Neural cell (in vitro differentiated cells): ENCODE measurements at regions not wholly inside any gene's neighbourhood (a gene's known extent, or its start where the extent isn't known, plus 50 kb on each side); places are given as distances from the start of the nearest gene placed in this dataset.

Source experiments
- EP300 ChIP-seq: fragments of 450-650 bp; conservative IDR thresholded peaks from 2 replicates; pipeline ENCODE4 v1.6.1; 2014; ENCODE audit warnings: antibody characterized with exemption, mild to moderate bottlenecking, moderate library complexity; ENCODE audit not compliant: poor library complexity, severe bottlenecking
- EZH2 ChIP-seq: fragments of 200-600, 300-800 bp; shearing (Covaris generic), sonication (generic); IDR thresholded peaks from 2 replicates; pipeline ENCODE4 v1.6.1; 2014; ENCODE audit warnings: antibody characterized with exemption, low read length, borderline replicate concordance, mild to moderate bottlenecking; ENCODE audit not compliant: insufficient read depth, poor library complexity, severe bottlenecking
- MXI1 ChIP-seq: fragments of 450-650 bp; conservative IDR thresholded peaks from 2 replicates; pipeline ENCODE4 v1.6.1; 2014; ENCODE audit warnings: antibody characterized with exemption, mild to moderate bottlenecking; ENCODE audit not compliant: poor library complexity, severe bottlenecking
- POLR2AphosphoS5 ChIP-seq: IDR thresholded peaks from 2 replicates; pipeline ENCODE4 v1.6.1; 2012
- RAD21 ChIP-seq: fragments of 450-650 bp; conservative IDR thresholded peaks from 2 replicates; pipeline ENCODE4 v1.6.1; 2014; ENCODE audit warnings: antibody characterized with exemption, mild to moderate bottlenecking, moderate library complexity
- SMC3 ChIP-seq: fragments of 450-650 bp; conservative IDR thresholded peaks from 2 replicates; pipeline ENCODE4 v1.6.1; 2014; ENCODE audit warnings: antibody characterized with exemption, mild to moderate bottlenecking, moderate library complexity; ENCODE audit not compliant: poor library complexity
- TAF1 ChIP-seq: IDR thresholded peaks from 2 replicates; pipeline ENCODE4 v1.6.1; 2012; ENCODE audit warnings: low read depth
- TF ChIP-seq, protein P1 (sequence below): fragments of 450-650 bp; IDR thresholded peaks from 2 replicates; pipeline ENCODE4 v1.5.1; 2014; ENCODE audit warnings: antibody characterized with exemption, mild to moderate bottlenecking, moderate library complexity; ENCODE audit not compliant: poor library complexity, severe bottlenecking
- TF ChIP-seq, protein P2 (sequence below): IDR thresholded peaks from 2 replicates; pipeline ENCODE4 v1.6.1; 2012; ENCODE audit warnings: borderline replicate concordance

DNA sequence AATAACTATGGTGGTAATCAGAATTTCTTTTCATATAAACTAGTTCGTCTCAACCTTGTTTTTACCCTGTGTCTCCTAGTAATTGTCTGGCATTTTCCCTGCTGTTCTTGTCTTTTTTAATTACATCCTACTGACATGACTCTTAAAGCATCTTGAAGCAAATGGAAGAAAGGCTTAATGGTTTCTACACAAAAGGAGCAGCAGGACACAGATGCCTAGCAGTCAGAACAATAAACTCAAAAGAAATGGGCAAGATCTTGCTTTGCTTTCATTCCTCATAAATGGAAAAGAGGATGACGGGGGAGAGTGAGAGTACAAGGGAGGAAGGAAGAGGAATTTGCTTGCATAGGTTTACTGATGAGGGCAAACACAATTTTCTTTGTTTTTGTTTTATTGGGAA, 293.2 kb upstream of the EMCN start:
- TF ChIP-seq, protein P1, sequence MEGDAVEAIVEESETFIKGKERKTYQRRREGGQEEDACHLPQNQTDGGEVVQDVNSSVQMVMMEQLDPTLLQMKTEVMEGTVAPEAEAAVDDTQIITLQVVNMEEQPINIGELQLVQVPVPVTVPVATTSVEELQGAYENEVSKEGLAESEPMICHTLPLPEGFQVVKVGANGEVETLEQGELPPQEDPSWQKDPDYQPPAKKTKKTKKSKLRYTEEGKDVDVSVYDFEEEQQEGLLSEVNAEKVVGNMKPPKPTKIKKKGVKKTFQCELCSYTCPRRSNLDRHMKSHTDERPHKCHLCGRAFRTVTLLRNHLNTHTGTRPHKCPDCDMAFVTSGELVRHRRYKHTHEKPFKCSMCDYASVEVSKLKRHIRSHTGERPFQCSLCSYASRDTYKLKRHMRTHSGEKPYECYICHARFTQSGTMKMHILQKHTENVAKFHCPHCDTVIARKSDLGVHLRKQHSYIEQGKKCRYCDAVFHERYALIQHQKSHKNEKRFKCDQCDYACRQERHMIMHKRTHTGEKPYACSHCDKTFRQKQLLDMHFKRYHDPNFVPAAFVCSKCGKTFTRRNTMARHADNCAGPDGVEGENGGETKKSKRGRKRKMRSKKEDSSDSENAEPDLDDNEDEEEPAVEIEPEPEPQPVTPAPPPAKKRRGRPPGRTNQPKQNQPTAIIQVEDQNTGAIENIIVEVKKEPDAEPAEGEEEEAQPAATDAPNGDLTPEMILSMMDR, result no peak
- TF ChIP-seq EZH2 (no peak), SMC3 (no peak), TAF1 (no peak), POLR2AphosphoS5 (peak; percentile 26), EP300 (no peak), RAD21 (no peak), MXI1 (no peak)
- TF ChIP-seq, protein P2, sequence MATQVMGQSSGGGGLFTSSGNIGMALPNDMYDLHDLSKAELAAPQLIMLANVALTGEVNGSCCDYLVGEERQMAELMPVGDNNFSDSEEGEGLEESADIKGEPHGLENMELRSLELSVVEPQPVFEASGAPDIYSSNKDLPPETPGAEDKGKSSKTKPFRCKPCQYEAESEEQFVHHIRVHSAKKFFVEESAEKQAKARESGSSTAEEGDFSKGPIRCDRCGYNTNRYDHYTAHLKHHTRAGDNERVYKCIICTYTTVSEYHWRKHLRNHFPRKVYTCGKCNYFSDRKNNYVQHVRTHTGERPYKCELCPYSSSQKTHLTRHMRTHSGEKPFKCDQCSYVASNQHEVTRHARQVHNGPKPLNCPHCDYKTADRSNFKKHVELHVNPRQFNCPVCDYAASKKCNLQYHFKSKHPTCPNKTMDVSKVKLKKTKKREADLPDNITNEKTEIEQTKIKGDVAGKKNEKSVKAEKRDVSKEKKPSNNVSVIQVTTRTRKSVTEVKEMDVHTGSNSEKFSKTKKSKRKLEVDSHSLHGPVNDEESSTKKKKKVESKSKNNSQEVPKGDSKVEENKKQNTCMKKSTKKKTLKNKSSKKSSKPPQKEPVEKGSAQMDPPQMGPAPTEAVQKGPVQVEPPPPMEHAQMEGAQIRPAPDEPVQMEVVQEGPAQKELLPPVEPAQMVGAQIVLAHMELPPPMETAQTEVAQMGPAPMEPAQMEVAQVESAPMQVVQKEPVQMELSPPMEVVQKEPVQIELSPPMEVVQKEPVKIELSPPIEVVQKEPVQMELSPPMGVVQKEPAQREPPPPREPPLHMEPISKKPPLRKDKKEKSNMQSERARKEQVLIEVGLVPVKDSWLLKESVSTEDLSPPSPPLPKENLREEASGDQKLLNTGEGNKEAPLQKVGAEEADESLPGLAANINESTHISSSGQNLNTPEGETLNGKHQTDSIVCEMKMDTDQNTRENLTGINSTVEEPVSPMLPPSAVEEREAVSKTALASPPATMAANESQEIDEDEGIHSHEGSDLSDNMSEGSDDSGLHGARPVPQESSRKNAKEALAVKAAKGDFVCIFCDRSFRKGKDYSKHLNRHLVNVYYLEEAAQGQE, result no peak
